Upper lobe of right lung (tissue), 1 donor: ENCODE measurements at regions not wholly inside any gene's neighbourhood (a gene's known extent, or its start where the extent isn't known, plus 50 kb on each side); places are given as distances from the start of the nearest gene placed in this dataset.

Experiments used
- ATAC-seq: fragments of 200-7000 bp; cut with Tn5 transposase; one replicate; pipeline ENCODE4 v1.9.1; 2020; ENCODE audit warnings: mild to moderate bottlenecking, moderate library complexity
- DNase-seq: peaks from one replicate; pipeline ENCODE4 v3.0.0-alpha.2; 2020
- H3K27ac ChIP-seq: fragments of 200-600 bp; one replicate; pipeline ENCODE4 v1.8.0; 2022
- H3K27me3 ChIP-seq: fragments of 200-600 bp; one replicate; pipeline ENCODE4 v1.8.0; 2022; ENCODE audit warnings: mild to moderate bottlenecking
- H3K36me3 ChIP-seq: fragments of 200-600 bp; one replicate; pipeline ENCODE4 v1.8.0; 2022
- H3K4me1 ChIP-seq: fragments of 200-600 bp; one replicate; pipeline ENCODE4 v1.8.0; 2022
- H3K4me3 ChIP-seq: fragments of 200-600 bp; one replicate; pipeline ENCODE4 v1.8.0; 2022; ENCODE audit warnings: mild to moderate bottlenecking
- H3K9me3 ChIP-seq: fragments of 200-600 bp; one replicate; pipeline ENCODE4 v1.8.0; 2022
- intact Hi-C: fragments of 100-400 bp; cut with DNase I; formaldehyde crosslinking; loops from one replicate; pipeline ENCODE4 v1.11.0; 2022
- TF ChIP-seq, protein P1 (sequence below): fragments of 200-600 bp; IDR thresholded peaks from one replicate; pipeline ENCODE4 v1.8.0; 2022; ENCODE audit warnings: antibody characterized with exemption
- donor health status: DM: no; HTN: yes; CAD: no; lungs with severe emphysema.

DNA sequence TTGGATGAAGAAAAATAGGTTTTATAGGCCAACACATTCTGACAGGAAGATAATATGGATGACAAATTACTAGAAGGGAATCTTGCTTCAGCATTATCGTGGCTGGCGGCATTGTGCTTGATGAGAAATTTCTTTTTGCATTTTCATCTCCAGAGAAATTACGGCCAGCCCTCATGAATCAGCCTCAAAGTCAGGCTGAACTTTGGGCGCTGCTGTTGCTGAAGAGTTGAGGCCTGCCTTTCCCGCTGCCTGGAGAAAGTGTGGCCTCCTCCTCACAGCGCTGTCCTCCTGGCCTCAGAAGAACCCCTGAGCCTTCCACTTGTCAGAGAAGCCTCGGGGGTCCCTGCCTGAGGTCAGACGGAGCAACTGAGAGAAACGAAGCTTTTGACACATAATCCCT is 272.4 kb upstream of the KCNIP4 start:
- H3K27ac ChIP-seq: no peak overlapping the region
- no peak overlapping the region for H3K4me3 ChIP-seq
- no peaks in the 10 kb centered on the region for H3K9me3 ChIP-seq
- H3K4me1 ChIP-seq: no peaks in the 10 kb centered on the region
- H3K27me3 ChIP-seq: no peaks in the 10 kb centered on the region
- TF ChIP-seq, protein P1, sequence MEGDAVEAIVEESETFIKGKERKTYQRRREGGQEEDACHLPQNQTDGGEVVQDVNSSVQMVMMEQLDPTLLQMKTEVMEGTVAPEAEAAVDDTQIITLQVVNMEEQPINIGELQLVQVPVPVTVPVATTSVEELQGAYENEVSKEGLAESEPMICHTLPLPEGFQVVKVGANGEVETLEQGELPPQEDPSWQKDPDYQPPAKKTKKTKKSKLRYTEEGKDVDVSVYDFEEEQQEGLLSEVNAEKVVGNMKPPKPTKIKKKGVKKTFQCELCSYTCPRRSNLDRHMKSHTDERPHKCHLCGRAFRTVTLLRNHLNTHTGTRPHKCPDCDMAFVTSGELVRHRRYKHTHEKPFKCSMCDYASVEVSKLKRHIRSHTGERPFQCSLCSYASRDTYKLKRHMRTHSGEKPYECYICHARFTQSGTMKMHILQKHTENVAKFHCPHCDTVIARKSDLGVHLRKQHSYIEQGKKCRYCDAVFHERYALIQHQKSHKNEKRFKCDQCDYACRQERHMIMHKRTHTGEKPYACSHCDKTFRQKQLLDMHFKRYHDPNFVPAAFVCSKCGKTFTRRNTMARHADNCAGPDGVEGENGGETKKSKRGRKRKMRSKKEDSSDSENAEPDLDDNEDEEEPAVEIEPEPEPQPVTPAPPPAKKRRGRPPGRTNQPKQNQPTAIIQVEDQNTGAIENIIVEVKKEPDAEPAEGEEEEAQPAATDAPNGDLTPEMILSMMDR: no peak
- no peaks in the 10 kb centered on the region for H3K36me3 ChIP-seq
- intact Hi-C loops: no loop called here
- ATAC-seq: no peak
- DNase-seq: no peak

DNA sequence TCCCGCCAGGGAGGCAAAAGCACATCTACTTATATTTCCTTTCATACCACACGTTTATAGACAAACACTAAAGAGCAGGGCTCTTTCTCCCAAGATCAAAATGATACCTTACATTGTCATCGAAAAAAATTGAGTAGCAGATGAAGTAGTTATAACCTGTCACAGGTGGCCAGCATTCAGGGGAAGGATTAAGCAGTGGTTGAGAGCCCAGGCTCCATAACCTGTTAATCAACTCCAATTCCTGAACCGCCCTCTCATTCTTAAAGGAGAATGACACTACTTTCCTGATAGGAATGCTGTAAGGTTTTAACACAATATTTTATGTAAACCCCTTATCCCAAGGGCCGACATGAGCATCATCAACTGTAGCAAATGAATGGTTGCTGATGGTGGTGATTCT is 268.9 kb upstream of the KCNIP4 start:
- intact Hi-C loops: no loop called here
- TF ChIP-seq, protein P1: no peak

DNA sequence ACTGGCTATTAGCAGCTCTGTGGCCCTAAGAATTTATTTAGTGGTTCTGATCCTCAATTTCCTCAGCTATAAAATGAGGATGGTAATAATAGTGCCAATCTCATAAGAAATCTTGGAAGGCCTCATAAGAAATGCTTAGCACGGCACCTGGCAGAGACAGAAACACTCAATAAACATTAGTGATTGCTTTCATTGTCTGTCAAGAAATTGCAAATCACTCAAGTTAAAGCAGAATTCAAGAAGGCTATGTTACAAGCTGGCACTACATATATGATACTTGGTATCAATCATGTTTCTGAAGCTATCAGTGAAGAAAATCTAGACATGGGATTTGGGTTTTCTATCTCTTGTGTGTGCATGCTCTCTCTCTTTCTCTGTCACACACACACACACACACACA is 267.7 kb upstream of the KCNIP4 start:
- Histone ChIP-seq H3K27ac (no peak overlapping the region), H3K9me3 (no peaks in the 10 kb centered on the region), H3K36me3 (no peaks in the 10 kb centered on the region), H3K4me1 (no peaks in the 10 kb centered on the region), H3K4me3 (no peak overlapping the region), H3K27me3 (no peaks in the 10 kb centered on the region)
- no peak for DNase-seq
- TF ChIP-seq, protein P1: no peak
- ATAC-seq: no peak
- intact Hi-C loops: no loop called here

More for the DNA sequence above, 268.9 kb upstream of the KCNIP4 start:
- Histone ChIP-seq H3K4me1 (no peaks in the 10 kb centered on the region), H3K27ac (no peak overlapping the region), H3K4me3 (no peak overlapping the region), H3K36me3 (no peaks in the 10 kb centered on the region), H3K27me3 (no peaks in the 10 kb centered on the region), H3K9me3 (no peaks in the 10 kb centered on the region)
- no peak for DNase-seq
- no peak for ATAC-seq

DNA sequence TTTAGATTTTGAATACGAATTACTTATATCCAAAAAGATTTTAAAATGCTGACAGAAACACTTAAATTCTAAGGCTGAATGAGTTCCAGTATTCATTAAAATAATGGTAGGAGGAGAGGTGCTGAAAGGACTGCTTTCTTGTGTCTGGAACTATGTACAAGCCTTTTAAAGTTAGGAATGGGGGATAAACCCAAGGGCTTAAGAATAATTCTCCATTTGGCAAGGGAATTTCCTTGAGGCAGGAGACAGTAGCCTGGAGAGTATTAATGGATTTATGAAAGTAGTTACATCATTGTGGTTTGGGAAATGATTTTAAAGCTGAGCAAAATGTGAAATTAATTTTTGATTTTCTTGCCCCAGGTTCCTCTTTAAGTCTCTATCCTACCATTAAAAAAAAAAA is 266.5 kb upstream of the KCNIP4 start:
- H3K4me3 ChIP-seq: no peak overlapping the region
- ATAC-seq (no peak), DNase-seq (no peak)
- H3K27me3 ChIP-seq: no peaks in the 10 kb centered on the region
- intact Hi-C loops: no loop called here
- no peak overlapping the region for H3K27ac ChIP-seq
- TF ChIP-seq, protein P1: no peak
- H3K36me3 ChIP-seq: no peaks in the 10 kb centered on the region
- H3K9me3 ChIP-seq: no peaks in the 10 kb centered on the region
- H3K4me1 ChIP-seq: no peaks in the 10 kb centered on the region

DNA sequence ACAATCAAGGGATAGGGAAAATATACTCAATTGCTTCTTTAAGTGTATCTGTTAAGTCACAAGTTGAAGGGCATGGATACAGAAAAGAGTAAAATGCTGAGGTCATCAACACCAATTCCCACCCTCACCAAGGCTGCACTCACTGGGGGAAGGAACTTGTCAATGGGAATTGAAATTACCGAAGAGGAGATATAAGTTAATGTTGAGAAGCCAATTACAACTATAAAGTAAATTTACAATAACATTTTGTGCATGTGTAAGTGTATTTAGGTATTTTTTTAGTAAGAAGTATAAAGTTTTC is 255.1 kb upstream of the KCNIP4 start:
- H3K4me3 ChIP-seq: no peak overlapping the region
- H3K36me3 ChIP-seq: no peaks in the 10 kb centered on the region
- no peaks in the 10 kb centered on the region for H3K27me3 ChIP-seq
- intact Hi-C loops: no loop called here
- no peak for DNase-seq
- TF ChIP-seq, protein P1: no peak
- ATAC-seq: no peak
- no peaks in the 10 kb centered on the region for H3K9me3 ChIP-seq
- H3K27ac ChIP-seq: no peak overlapping the region
- no peaks in the 10 kb centered on the region for H3K4me1 ChIP-seq

DNA sequence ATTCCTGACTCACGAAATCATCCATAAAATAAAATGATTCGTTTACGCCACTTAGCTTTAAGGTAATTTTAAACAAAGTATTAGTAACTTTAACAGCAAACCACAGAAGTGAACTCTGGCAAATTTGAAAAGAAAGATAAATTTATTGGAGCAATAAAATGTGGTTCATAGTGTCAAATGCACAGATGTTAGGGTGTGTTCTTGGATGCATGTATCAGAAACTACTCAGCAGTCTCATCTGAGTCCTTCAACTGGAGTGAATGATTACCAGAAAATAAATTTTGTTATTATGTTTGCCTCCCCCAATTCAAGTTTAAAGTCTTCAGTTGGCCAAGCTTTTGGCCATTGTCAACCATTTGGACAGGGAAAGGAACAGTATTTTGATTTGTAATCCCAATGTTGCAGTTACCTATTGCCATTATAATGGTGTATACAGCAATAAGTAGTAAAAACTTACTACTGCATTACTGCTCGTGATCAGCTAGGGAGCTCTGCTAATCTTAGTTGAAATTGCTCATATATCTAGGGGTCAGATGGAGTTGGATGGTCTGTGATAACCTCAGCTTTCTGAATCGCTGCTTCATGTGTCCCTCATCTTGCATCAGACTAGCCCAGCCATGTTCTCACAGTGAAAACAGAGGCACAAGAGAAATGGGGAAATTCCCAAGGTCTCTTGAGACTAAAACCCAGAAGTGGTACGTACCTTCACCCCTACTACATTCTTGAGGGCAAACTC is 254.6 kb upstream of the KCNIP4 start:
- TF ChIP-seq, protein P1: no peak
- intact Hi-C loops: no loop called here
- Histone ChIP-seq H3K36me3 (no peaks in the 10 kb centered on the region), H3K27ac (no peak overlapping the region), H3K27me3 (no peaks in the 10 kb centered on the region), H3K4me1 (no peaks in the 10 kb centered on the region), H3K4me3 (no peak overlapping the region), H3K9me3 (no peaks in the 10 kb centered on the region)
- DNase-seq: no peak
- no peak for ATAC-seq
